A549 (cell line): ENCODE measurements at regions not wholly inside any gene's neighbourhood (a gene's known extent, or its start where the extent isn't known, plus 50 kb on each side); places are given as distances from the start of the nearest gene placed in this dataset.

Source experiments
- BHLHE40 ChIP-seq: IDR thresholded peaks from 2 replicates; pipeline ENCODE4 v1.6.1; 2012; ENCODE audit warnings: low read depth, low read length, inconsistent platforms
- CHD2 ChIP-seq: fragments of 150-350 bp; IDR thresholded peaks from 2 replicates; pipeline ENCODE4 v1.6.1; 2014; ENCODE audit warnings: low read length; ENCODE audit not compliant: partially characterized antibody
- EP300 ChIP-seq, 2 experiments: fragments of >200 bp; sonication (Bioruptor Twin); formaldehyde crosslinking; IDR thresholded peaks; 2 replicates in 1 of 2; 3 replicates in 1 of 2; pipeline ENCODE4 v1.6.1; 2016 to 2017
- FOXS1 ChIP-seq: fragments of 250-450 bp; sonication (Bioruptor Pico); IDR thresholded peaks from 2 replicates; pipeline ENCODE4 v1.5.0; 2020; ENCODE audit warnings: mild to moderate bottlenecking, moderate library complexity
- JUN ChIP-seq, 2 experiments: fragments of >200 bp; sonication (Bioruptor Twin); formaldehyde crosslinking; IDR thresholded peaks; 2 replicates in 1 of 2; 3 replicates in 1 of 2; pipeline ENCODE4 v1.6.1; 2016 to 2017
- KDM1A ChIP-seq: fragments of 200-600 bp; sonication (generic); IDR thresholded peaks from 2 replicates; pipeline ENCODE4 v1.6.1; 2016; ENCODE audit warnings: low read depth, mild to moderate bottlenecking
- NFE2L2 ChIP-seq: fragments of 150-350 bp; conservative IDR thresholded peaks from 2 replicates; pipeline ENCODE4 v1.6.1; 2014; ENCODE audit warnings: low read length
- NPAS2 ChIP-seq: fragments of 250-450 bp; sonication (Bioruptor Pico); IDR thresholded peaks from 2 replicates; pipeline ENCODE4 v1.8.0; 2022; ENCODE audit warnings: mild to moderate bottlenecking, moderate library complexity, borderline replicate concordance
- POLR2A ChIP-seq: IDR thresholded peaks from 2 replicates; pipeline ENCODE4 v1.6.1; 2012; ENCODE audit warnings: mild to moderate bottlenecking, low read length
- SREBF2 ChIP-seq: fragments of 450-650 bp; IDR thresholded peaks from 2 replicates; pipeline ENCODE4 v1.6.1; 2014; ENCODE audit warnings: mild to moderate bottlenecking, moderate library complexity
- TF ChIP-seq, protein P1 (sequence below): IDR thresholded peaks from 2 replicates; pipeline ENCODE4 v1.6.1; 2012
- TF ChIP-seq, protein P2 (sequence below): fragments of >200 bp; sonication (Bioruptor Twin); formaldehyde crosslinking; IDR thresholded peaks from 3 replicates; pipeline ENCODE4 v1.5.1; 2016
- TF ChIP-seq, protein P3 (sequence below): fragments of 450-650 bp; IDR thresholded peaks from 2 replicates; pipeline ENCODE4 v1.6.1; 2014; ENCODE audit warnings: antibody characterized with exemption
- TF ChIP-seq, protein P4 (sequence below): fragments of 250-450 bp; sonication (Bioruptor Pico); IDR thresholded peaks from 2 replicates; pipeline ENCODE4 v1.5.0; 2021; ENCODE audit warnings: mild to moderate bottlenecking, moderate library complexity, borderline replicate concordance

DNA sequence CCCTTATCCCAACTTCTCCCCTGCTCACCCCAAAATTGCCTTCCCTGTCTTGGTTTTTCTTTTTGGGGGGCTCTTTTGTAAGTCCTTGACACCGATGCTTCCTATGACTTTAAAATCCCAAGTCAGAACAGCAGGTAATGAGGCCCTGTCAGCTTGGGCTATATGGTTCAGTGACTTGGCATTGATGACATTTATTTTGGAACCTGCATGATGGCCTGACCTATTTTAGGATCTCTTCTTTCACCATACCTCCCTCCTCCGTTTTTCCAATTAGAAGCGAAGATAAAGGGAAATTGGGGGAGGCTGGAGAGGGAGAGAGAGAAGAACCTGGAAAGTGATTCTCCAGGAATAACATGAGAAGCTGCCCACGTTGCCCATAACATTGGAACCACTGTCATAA, 424.9 kb upstream of the AUTS2 start:
- TF ChIP-seq, protein P1, sequence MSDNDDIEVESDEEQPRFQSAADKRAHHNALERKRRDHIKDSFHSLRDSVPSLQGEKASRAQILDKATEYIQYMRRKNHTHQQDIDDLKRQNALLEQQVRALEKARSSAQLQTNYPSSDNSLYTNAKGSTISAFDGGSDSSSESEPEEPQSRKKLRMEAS = no peak
- TF ChIP-seq EP300 (IDR thresholded peaks at IDR 0.05) (no peak), KDM1A (no peak), JUN (IDR thresholded peaks at IDR 0.05) (no peak), SREBF2 (no peak), BHLHE40 (no peak), CHD2 (no peak), FOXS1 (CRISPR knock-in tag) (no peak), POLR2A (no peak), NFE2L2 (no peak), NPAS2 (CRISPR knock-in tag) (no peak)
- TF ChIP-seq, protein P2, sequence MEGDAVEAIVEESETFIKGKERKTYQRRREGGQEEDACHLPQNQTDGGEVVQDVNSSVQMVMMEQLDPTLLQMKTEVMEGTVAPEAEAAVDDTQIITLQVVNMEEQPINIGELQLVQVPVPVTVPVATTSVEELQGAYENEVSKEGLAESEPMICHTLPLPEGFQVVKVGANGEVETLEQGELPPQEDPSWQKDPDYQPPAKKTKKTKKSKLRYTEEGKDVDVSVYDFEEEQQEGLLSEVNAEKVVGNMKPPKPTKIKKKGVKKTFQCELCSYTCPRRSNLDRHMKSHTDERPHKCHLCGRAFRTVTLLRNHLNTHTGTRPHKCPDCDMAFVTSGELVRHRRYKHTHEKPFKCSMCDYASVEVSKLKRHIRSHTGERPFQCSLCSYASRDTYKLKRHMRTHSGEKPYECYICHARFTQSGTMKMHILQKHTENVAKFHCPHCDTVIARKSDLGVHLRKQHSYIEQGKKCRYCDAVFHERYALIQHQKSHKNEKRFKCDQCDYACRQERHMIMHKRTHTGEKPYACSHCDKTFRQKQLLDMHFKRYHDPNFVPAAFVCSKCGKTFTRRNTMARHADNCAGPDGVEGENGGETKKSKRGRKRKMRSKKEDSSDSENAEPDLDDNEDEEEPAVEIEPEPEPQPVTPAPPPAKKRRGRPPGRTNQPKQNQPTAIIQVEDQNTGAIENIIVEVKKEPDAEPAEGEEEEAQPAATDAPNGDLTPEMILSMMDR = no peak
- TF ChIP-seq, protein P3, sequence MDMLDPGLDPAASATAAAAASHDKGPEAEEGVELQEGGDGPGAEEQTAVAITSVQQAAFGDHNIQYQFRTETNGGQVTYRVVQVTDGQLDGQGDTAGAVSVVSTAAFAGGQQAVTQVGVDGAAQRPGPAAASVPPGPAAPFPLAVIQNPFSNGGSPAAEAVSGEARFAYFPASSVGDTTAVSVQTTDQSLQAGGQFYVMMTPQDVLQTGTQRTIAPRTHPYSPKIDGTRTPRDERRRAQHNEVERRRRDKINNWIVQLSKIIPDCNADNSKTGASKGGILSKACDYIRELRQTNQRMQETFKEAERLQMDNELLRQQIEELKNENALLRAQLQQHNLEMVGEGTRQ = no peak
- TF ChIP-seq, protein P4, sequence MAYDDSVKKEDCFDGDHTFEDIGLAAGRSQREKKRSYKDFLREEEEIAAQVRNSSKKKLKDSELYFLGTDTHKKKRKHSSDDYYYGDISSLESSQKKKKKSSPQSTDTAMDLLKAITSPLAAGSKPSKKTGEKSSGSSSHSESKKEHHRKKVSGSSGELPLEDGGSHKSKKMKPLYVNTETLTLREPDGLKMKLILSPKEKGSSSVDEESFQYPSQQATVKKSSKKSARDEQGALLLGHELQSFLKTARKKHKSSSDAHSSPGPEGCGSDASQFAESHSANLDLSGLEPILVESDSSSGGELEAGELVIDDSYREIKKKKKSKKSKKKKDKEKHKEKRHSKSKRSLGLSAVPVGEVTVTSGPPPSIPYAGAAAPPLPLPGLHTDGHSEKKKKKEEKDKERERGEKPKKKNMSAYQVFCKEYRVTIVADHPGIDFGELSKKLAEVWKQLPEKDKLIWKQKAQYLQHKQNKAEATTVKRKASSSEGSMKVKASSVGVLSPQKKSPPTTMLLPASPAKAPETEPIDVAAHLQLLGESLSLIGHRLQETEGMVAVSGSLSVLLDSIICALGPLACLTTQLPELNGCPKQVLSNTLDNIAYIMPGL (CRISPR knock-in tag) = no peak
